ENCODE measurements at regions not wholly inside any gene's neighbourhood (a gene's known extent, or its start where the extent isn't known, plus 50 kb on each side); places are given as distances from the start of the nearest gene placed in this dataset.
A peak's percentile ranks its signal among the peaks of the same experiment; 100 is the strongest.

DNA sequence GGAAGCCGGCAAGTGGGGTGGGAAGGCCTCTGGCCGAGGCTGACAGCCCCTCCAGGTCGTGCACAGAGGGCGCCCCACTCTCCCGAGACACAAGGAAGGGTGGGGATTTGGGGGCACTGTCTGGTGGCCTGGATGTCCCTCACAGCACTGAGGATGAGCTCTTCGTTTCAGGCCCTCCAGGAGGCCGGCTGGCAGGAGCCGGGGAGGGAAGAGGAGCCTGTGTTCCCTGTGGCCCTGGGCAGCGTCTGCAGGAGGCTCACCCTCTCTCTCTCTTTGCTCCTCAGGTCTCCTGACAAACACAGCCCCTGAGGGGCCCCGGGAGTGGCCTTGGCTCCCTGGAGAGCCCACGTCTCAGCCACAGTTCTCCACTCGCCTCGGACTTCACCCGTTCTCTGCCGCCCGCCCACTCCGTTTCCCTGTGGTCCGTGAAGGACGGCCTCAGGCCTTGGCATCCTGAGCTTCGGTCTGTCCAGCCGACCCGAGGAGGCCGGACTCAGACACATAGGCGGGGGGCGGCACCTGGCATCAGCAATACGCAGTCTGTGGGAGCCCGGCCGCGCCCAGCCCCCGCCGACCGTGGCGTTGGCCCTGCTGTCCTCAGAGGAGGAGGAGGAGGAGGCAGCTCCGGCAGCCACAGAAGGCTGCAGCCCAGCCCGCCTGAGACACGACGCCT lies 1078.0 kb downstream of the BRD1 start:
- no peaks in the 10 kb centered on the region for H3K9me3 Mint-ChIP-seq
- no peak overlapping the region for H3K4me3 Mint-ChIP-seq
- no peaks in the 10 kb centered on the region for H3K4me1 Mint-ChIP-seq
- H3K27ac Mint-ChIP-seq: no peak overlapping the region
- no peaks in the 10 kb centered on the region for H3K27me3 Mint-ChIP-seq
- ATAC-seq: no peak
- DNase-seq: no peak

DNA sequence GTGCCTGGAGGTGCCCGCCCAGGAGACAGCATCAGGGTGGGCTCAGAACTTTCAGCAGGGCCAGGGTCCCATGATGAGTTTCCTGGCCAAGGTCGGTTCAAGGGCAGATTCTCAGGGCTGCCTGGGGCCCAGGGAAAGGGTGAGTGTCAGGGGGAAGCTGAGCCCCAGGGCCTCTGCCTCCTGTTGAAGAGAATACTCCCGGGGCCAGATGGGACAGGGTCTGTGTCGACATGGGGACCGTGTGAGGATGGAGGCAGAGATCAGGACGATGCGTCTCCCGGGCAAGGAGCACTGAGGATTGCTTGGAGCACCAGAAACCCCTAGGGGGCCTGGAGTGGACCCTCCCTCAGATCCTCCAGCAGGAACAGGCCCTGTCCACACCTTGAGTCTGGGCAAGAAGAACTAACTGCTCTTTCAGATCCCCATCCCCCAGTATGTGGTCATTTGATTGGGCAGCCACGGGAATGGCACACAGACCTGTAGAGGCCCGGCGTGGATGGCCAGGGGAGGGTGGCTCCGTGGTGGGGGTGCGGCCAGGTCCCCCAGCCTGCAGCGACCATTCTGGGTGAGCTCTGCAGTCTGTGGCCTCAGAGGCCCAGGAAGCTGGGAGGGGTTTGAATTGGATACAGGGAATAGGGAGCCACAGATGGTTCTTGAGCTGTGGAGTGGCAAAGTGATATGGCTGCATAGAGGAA lies 1078.7 kb downstream of the BRD1 start:
- DNase-seq: no peak
- Mint-ChIP-seq H3K27ac (no peak overlapping the region), H3K4me3 (no peak overlapping the region), H3K4me1 (no peaks in the 10 kb centered on the region), H3K9me3 (no peaks in the 10 kb centered on the region), H3K27me3 (no peaks in the 10 kb centered on the region)
- no peak for ATAC-seq

GRCh38 chr22:48748113-48748859 lies 1079.4 kb downstream of the BRD1 start:
- DNase-seq (no peak), ATAC-seq (no peak)
- no peaks in the 10 kb centered on the region for H3K27me3 Mint-ChIP-seq
- H3K9me3 Mint-ChIP-seq: no peaks in the 10 kb centered on the region
- H3K4me1 Mint-ChIP-seq: no peaks in the 10 kb centered on the region
- H3K4me3 Mint-ChIP-seq: no peak overlapping the region
- no peak overlapping the region for H3K27ac Mint-ChIP-seq

- DNase-seq (no peak), ATAC-seq (no peak)
- no peak overlapping the region for H3K4me3 Mint-ChIP-seq
- no peak overlapping the region for H3K27ac Mint-ChIP-seq
- H3K4me1 Mint-ChIP-seq: no peaks in the 10 kb centered on the region
- H3K27me3 Mint-ChIP-seq: no peaks in the 10 kb centered on the region
- H3K9me3 Mint-ChIP-seq: no peaks in the 10 kb centered on the region
These were observed 1080.8 kb downstream of the BRD1 start for GRCh38 chr22:48746789-48747425.

DNA sequence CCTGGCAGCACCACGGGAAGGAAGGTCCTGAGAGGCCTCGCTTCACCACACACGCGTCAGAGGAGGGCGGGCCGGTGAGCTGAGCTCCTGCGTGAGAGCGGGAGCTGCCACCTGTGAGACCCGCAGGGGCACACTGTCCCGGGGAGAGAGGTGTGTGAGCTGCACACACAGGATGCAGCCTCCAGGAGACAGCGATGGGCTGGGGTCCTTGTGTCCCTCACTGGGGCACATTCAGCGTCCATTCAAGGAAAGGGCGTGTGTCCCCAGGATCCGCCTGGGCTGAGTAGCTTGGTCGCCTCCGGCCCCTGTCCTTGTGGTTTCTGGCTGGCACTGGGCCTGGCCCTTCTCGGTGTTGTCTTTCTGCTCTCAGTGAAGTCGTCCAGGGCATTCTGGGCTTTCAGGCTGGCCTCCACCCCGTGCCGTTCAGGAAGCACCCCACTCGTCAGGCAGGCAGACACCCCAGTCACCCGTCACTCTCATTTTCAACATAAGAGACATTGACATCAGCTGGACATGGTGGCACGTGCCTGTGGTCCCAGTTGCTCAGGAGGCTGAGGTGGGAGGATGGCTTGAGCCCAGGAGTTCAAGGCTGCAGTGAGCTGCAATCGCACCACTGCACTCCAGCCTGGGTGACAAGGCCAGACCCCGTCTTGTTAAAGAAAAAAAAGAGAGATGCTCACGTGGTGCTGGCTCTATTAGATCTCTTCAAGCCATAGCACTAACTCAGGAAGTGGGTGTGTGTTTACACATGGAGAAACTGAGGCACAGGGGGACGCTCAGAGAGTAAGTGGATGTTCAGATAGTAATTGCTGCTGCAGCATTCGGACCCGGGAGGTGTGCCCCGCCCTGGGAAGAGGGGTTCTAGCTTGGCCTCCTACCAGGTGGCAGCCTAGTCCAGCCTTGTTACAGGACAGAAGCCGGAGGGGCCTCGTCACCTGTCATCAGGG lies 1081.6 kb downstream of the BRD1 start:
- Mint-ChIP-seq H3K9me3 (no peaks in the 10 kb centered on the region), H3K4me1 (no peaks in the 10 kb centered on the region), H3K27ac (no peak overlapping the region), H3K4me3 (no peak overlapping the region), H3K27me3 (no peaks in the 10 kb centered on the region)
- ATAC-seq (no peak), DNase-seq (no peak)

GRCh38 chr22:48744967-48745841 lies 1082.5 kb downstream of the BRD1 start:
- DNase-seq (no peak), ATAC-seq (no peak)
- H3K27me3 Mint-ChIP-seq: no peaks in the 10 kb centered on the region
- H3K4me3 Mint-ChIP-seq: no peak overlapping the region
- no peak overlapping the region for H3K27ac Mint-ChIP-seq
- H3K4me1 Mint-ChIP-seq: no peaks in the 10 kb centered on the region
- H3K9me3 Mint-ChIP-seq: no peaks in the 10 kb centered on the region

DNA sequence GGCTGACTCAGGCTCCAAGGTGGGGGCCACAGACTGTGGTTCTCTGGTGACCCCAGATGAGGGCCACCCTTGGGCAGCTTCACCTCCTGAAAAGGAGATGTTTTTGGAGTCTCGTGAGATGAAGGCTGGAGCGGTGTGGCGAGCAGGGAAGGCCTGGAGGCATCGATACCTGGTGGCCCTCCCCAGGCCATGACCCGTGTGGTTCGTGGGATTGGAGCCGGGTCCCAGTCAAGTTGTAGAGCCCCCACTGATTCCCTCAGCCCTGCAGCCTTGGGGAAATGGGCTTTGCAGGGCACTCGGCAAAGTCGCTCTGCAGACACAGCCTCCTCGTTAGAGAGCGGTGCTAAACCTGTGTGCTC lies 1083.4 kb downstream of the BRD1 start:
- DNase-seq: no peak
- Mint-ChIP-seq H3K4me3 (no peak overlapping the region), H3K9me3 (no peaks in the 10 kb centered on the region), H3K27me3 (no peaks in the 10 kb centered on the region), H3K4me1 (no peaks in the 10 kb centered on the region), H3K27ac (peak overlapping the region in 1 of 2 donors; percentile 19)
- no peak for ATAC-seq

DNA sequence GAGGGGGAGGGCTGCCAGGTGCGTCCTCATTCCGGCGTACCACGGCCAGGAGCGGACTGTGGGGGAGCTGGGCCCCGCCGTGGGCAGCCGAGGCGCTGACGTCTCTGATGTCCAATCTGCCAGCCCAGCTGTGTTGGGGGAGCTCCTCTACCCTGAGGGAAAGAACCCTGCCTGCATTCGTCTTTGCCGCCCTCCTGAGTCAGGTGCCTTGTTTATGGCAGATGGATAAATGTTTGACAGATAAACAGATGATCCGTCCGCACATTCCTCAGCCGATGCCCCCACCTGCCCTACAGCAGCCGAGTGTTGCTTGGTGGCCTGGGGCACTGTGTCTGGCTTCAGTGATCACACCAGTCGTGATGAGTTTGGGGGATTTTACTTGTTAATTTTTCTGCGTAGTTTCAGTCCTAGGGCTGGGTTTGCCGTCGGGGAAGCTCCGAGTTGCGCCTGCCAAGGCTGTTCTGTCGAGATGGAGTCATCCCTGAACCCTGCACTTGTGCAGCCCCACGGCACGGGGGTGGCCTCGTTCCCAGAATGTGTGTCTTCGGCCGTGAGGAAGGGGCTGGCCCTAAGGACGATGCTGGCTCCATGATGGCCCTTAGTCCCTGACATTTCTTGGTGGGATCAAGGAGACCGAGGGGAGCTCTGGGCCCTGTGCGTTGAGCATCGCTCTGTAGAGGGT lies 1083.9 kb downstream of the BRD1 start:
- H3K4me3 Mint-ChIP-seq: no peak overlapping the region
- no peaks in the 10 kb centered on the region for H3K4me1 Mint-ChIP-seq
- no peaks in the 10 kb centered on the region for H3K9me3 Mint-ChIP-seq
- H3K27ac Mint-ChIP-seq: no peak overlapping the region
- H3K27me3 Mint-ChIP-seq: no peaks in the 10 kb centered on the region
- ATAC-seq (no peak), DNase-seq (no peak)

DNA sequence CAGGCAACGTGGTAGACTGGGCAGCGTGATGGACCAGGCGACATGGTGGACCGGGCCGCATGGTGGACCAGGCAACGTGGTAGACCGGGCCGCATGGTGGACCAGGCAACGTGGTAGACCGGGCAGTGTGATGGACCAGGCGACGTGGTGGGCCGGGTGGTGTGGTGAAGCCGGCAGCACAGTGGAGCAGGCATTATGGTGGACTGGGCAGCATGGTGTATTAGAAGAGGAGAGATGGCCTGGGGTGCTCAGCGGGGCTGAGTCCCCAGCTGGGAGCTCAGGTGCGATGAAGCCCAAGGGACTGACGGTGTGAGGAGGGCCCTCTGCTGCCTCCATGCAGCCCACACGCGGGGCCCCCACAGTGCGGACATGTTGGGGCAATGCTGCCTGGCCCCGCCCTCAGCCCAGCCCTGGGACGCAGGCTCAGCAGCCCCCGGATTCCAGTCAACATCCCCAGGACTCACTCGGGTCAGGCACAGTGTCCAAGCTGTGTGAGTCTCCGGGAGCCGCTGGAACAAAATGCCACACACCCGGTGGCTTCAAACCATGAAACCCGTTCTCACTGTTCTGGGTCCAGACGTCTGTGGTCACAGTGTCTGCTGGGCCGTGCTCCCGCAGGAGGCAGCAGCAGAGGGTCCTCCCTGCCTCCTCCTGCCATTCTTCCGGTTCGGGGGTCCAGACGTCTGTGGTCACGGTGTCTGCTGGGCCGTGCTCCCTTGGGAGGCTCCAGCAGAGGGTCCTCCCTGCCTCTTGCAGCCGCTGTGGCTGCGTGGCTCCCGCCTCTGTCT lies 1084.9 kb downstream of the BRD1 start:
- no peaks in the 10 kb centered on the region for H3K9me3 Mint-ChIP-seq
- H3K4me1 Mint-ChIP-seq: no peaks in the 10 kb centered on the region
- no peak overlapping the region for H3K27ac Mint-ChIP-seq
- ATAC-seq: no peak
- no peak for DNase-seq
- H3K27me3 Mint-ChIP-seq: no peaks in the 10 kb centered on the region
- no peak overlapping the region for H3K4me3 Mint-ChIP-seq

- no peak overlapping the region for H3K4me3 Mint-ChIP-seq
- H3K27me3 Mint-ChIP-seq: no peaks in the 10 kb centered on the region
- H3K4me1 Mint-ChIP-seq: no peaks in the 10 kb centered on the region
- no peak overlapping the region for H3K27ac Mint-ChIP-seq
- peak; percentile 28 for ATAC-seq
- DNase-seq: no peak
- H3K9me3 Mint-ChIP-seq: no peaks in the 10 kb centered on the region
These were observed 1085.5 kb downstream of the BRD1 start for GRCh38 chr22:48742191-48742555.

DNA sequence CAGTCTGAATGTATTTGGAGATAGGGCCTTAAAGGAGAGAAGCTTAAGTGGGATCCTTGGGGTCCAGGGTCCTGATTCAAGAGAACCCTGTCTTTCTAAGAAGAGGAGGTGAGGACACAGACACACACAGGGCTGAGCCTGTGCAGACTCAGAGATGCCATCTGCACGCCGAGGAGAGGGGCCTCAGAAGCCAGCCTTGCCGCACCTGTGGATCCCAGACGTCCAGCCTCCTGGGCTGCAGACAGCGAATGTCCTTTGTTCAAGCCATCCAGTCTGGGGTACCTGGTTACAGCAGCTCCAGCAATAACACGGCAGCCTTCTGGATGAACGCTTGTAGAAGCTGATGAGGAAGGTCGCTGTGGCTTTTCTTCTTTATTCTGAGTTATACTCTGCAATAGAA lies 1086.1 kb downstream of the BRD1 start:
- Mint-ChIP-seq H3K4me1 (no peaks in the 10 kb centered on the region), H3K9me3 (no peaks in the 10 kb centered on the region), H3K27ac (no peak overlapping the region), H3K27me3 (no peaks in the 10 kb centered on the region), H3K4me3 (no peak overlapping the region)
- ATAC-seq (no peak), DNase-seq (no peak)

DNA sequence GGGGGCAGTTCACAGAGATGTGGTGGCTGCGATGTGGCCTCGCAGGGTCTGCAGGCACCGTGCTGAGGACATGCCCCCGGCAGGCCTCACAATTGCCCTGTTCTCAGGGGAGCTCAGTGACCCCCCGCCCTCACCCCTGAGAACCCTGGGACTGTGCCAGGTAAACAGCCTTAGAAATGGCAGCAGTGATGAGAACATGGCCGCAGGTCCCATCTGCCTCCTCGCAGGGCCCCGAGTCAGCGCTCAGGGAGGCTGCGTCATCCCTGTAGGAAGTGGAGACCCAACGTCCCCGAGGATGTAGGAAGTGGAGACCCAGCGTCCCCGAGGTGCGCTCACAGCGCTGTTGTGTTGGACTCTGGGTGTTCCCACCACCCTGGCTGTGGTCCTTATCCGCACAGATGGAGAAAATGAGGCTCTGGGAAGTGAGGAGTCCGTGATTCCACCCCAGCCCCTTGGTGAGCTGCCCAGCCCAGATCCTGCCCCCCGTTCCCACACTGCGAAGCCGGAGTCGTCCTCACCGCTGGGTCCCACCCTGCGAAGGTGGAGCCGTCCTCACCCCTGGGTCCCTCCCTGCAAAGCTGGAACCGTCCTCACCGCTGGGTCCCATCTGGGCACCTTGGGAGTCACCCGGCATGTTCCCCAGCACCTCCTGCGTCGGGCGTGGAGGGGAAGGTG lies 1086.8 kb downstream of the BRD1 start:
- Mint-ChIP-seq H3K27me3 (no peaks in the 10 kb centered on the region), H3K4me3 (no peak overlapping the region), H3K4me1 (no peaks in the 10 kb centered on the region), H3K27ac (no peak overlapping the region), H3K9me3 (no peaks in the 10 kb centered on the region)
- DNase-seq (no peak), ATAC-seq (no peak)

All from stimulated activated naive CD8-positive, alpha-beta T cell treated with anti-CD3 and anti-CD28 coated beads, Interleukin-15, amount 100 ng/mL, for 72 hours (primary cell).